Endothelial cell of umbilical vein (primary cell): ENCODE measurements at regions not wholly inside any gene's neighbourhood (a gene's known extent, or its start where the extent isn't known, plus 50 kb on each side); places are given as distances from the start of the nearest gene placed in this dataset.

Experiments used
- BruUV-seq: library from RNA; stranded (reverse); fragments of 400-500 nt; replicated peaks from 2 replicates; lab custom pipeline; 2021; lab: Mats Ljungman, UMichigan
- CTCF ChIA-PET: fragments of 300-600, 350-600 bp; sonication (Branson Sonifier 250); formaldehyde crosslinking; loops from one replicate; lab custom pipeline; 2021; ENCODE audit warnings: antibody characterized with exemption, inconsistent platforms; lab: Charles Lee
- POLR2A ChIA-PET: fragments of 300-600, 350-600 bp; sonication (Branson Sonifier 250); formaldehyde crosslinking; loops from one replicate; lab custom pipeline; 2021; ENCODE audit warnings: antibody characterized with exemption, inconsistent platforms; lab: Charles Lee
- DNase-seq: peaks from one replicate; pipeline ENCODE4 v3.0.0-alpha.2; 2011; ENCODE audit warnings: low read depth, low spot score
- FAIRE-seq: peaks from 2 replicates; lab custom pipeline; 2011; peaks lifted over from hg19 to GRCh38; lab: Jason Lieb, UNC
- H2AFZ ChIP-seq: 2 replicates; pipeline ENCODE4 v1.6.0; 2012; ENCODE audit warnings: low read depth, low read length, control low read depth, inconsistent platforms
- H3K27ac ChIP-seq: 2 replicates; pipeline ENCODE4 v1.5.1; 2011; ENCODE audit warnings: low read depth, mild to moderate bottlenecking, control low read depth, low read length, moderate library complexity; ENCODE audit not compliant: insufficient read depth
- H3K27me3 ChIP-seq, 2 experiments: 2 replicates each; pipeline versions ENCODE4 v1.6.0 to v1.6.1; 2011; ENCODE audit warnings: low read length in 2 of 2, mixed read lengths in 1 of 2; ENCODE audit not compliant: control insufficient read depth in 2 of 2, insufficient read depth in 2 of 2
- H3K36me3 ChIP-seq, 2 experiments: 2 replicates in 1 of 2; 3 replicates in 1 of 2; pipeline ENCODE4 v1.5.1; 2011; ENCODE audit warnings: low read length in 2 of 2, mild to moderate bottlenecking in 1 of 2, moderate library complexity in 1 of 2; ENCODE audit not compliant: control insufficient read depth in 2 of 2, insufficient read depth in 2 of 2; ENCODE audit errors: extremely low read depth in 1 of 2
- H3K4me1 ChIP-seq: 3 replicates; pipeline ENCODE4 v1.5.1; 2011; ENCODE audit warnings: mild to moderate bottlenecking, low read length; ENCODE audit not compliant: control insufficient read depth, insufficient read depth; ENCODE audit errors: extremely low read depth
- H3K4me2 ChIP-seq: 2 replicates; pipeline ENCODE4 v1.6.1; 2011; ENCODE audit warnings: low read length, control low read depth, mixed read lengths; ENCODE audit not compliant: insufficient read depth
- H3K4me3 ChIP-seq, 3 experiments: fragments of 200-600 bp in 1 of 3; sonication (generic), shearing (Covaris generic) in 1 of 3; replicated peaks in 1 of 3; 2 replicates each; pipeline ENCODE4 v1.5.1; 2011 to 2016; ENCODE audit warnings: control low read depth in 3 of 3, low read length in 3 of 3, mild to moderate bottlenecking in 2 of 3, inconsistent platforms in 1 of 3, low read depth in 1 of 3, moderate library complexity in 1 of 3; ENCODE audit not compliant: insufficient read depth in 1 of 3
- H3K79me2 ChIP-seq: 2 replicates; pipeline ENCODE4 v1.6.0; 2012; ENCODE audit warnings: low read length, inconsistent platforms; ENCODE audit not compliant: control insufficient read depth, insufficient read depth
- H3K9ac ChIP-seq: replicated peaks from 2 replicates; pipeline ENCODE3; 2011; ENCODE audit warnings: low read length, control low read depth; ENCODE audit not compliant: insufficient read depth; ENCODE audit errors: extremely low read depth
- H3K9me1 ChIP-seq: replicated peaks from 3 replicates; pipeline ENCODE4 v1.6.0; 2011; ENCODE audit warnings: mild to moderate bottlenecking, low read length; ENCODE audit not compliant: control insufficient read depth, insufficient read depth; ENCODE audit errors: extremely low read depth
- H3K9me3 ChIP-seq: replicated peaks from 2 replicates; pipeline ENCODE4 v1.5.1; 2012; ENCODE audit warnings: low read length, inconsistent platforms; ENCODE audit not compliant: control insufficient read depth, insufficient read depth
- H4K20me1 ChIP-seq: replicated peaks from 2 replicates; pipeline ENCODE3; 2011; ENCODE audit warnings: mild to moderate bottlenecking, low read length; ENCODE audit not compliant: control insufficient read depth, insufficient read depth; ENCODE audit errors: extremely low read depth
- EZH2 ChIP-seq: IDR thresholded peaks from 2 replicates; pipeline ENCODE4 v1.6.1; 2012; ENCODE audit warnings: borderline replicate concordance, low read depth, mild to moderate bottlenecking, moderate library complexity, low read length, inconsistent platforms; ENCODE audit not compliant: severe bottlenecking
- FOS ChIP-seq: IDR thresholded peaks from 2 replicates; pipeline ENCODE4 v1.6.1; 2011; ENCODE audit warnings: mild to moderate bottlenecking, low read length, moderate library complexity, borderline replicate concordance; ENCODE audit not compliant: insufficient read depth
- GATA2 ChIP-seq: IDR thresholded peaks from 2 replicates; pipeline ENCODE4 v1.7.0; 2011; ENCODE audit warnings: low read depth, mild to moderate bottlenecking, moderate library complexity, mixed read lengths, low read length; ENCODE audit not compliant: insufficient read length, insufficient read depth
- JUN ChIP-seq: IDR thresholded peaks from 2 replicates; pipeline ENCODE4 v1.6.1; 2011; ENCODE audit warnings: borderline replicate concordance, low read depth; ENCODE audit not compliant: insufficient read length, insufficient read depth
- MAX ChIP-seq: IDR thresholded peaks from 2 replicates; pipeline ENCODE4 v1.6.1; 2011; ENCODE audit not compliant: insufficient read depth, insufficient read length
- MYC ChIP-seq: IDR thresholded peaks from one replicate; pipeline ENCODE4 v1.6.1; 2011; ENCODE audit warnings: mild to moderate bottlenecking, low read depth, low read length
- POLR2A ChIP-seq: IDR thresholded peaks from 2 replicates; pipeline ENCODE4 v1.6.1; 2012; ENCODE audit warnings: low read depth, mild to moderate bottlenecking, control low read depth, low read length
- POLR2AphosphoS5 ChIP-seq: IDR thresholded peaks from 2 replicates; pipeline ENCODE4 v1.6.1; 2012; ENCODE audit warnings: low read depth, mild to moderate bottlenecking, control low read depth, low read length, moderate library complexity; ENCODE audit not compliant: insufficient read depth
- dilution Hi-C: fragments of 300-500 bp; cut with MboI; formaldehyde crosslinking; loops from one replicate; pipeline ENCODE4 v1.15.0; 2019; ENCODE audit warnings: low sequenced_read_pairs; ENCODE audit not compliant: extremely low pct_ligation_motif_present
- intact Hi-C: fragments of 100-400 bp; cut with micrococcal nuclease; formaldehyde crosslinking; loops from one replicate; pipeline ENCODE4 v1.10.0; 2022
- TF ChIP-seq, protein P1 (sequence below), 2 donors: IDR thresholded peaks; 1 replicate in 1 of 2; 2 replicates in 1 of 2; pipeline ENCODE4 v1.5.1; 2011; ENCODE audit warnings: low read length in 2 of 2, mild to moderate bottlenecking in 2 of 2, moderate library complexity in 2 of 2, control low read depth in 1 of 2, inconsistent platforms in 1 of 2, low read depth in 1 of 2; ENCODE audit not compliant: insufficient read depth in 1 of 2; ENCODE audit errors: extremely low read depth in 1 of 2

DNA sequence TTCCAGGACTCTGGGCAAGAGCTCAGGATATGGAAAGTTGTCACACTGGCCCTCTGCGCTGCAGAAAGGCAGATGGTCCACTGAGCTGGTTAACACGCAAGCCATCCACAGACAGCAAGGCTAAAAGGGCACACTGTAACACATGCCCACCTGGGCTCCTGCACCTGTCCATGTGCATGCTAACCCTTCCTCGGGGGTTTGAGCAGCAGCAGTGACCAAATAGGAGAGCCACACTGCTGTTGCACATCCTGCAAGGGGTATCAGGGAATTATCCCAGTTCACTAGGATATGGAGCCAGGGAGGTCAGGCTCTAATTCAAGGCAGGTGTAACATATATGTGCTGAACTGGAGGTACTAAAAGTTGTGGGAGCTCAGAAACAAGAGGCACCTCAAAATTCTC is 471.0 kb upstream of the CDH5 start:
- POLR2A ChIA-PET, result no interaction called here
- H3K4me1 ChIP-seq, result no peaks in the 10 kb centered on the region

DNA sequence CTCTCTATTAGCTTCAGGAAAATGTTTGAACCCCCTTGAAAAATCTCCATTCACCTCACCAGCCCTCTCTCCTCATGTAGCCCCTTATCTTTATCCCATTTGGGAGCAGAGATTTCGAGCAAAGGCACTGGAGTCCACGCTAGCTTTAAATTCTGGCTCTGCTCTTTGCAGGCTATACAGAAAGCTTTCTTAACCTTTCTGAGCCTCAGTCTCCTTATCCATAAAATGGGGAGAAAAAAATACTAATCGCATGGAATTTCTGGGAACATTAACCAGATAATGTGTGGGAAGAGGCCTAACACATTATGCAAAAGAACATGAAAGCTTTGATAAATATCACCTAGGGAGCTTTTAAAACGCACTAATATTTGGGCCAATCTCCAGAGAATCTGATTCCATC is 476.3 kb upstream of the CDH5 start:
- H3K36me3 ChIP-seq, result no peaks in the 10 kb centered on the region
- no peaks in the 10 kb centered on the region for H3K4me1 ChIP-seq
- H3K27me3 ChIP-seq, result no peaks in the 10 kb centered on the region
- CTCF ChIA-PET, result no interaction called here
- no peak overlapping the region for H3K4me2 ChIP-seq
- intact Hi-C loops (no loop called here), dilution Hi-C loops (no loop called here)
- POLR2A ChIA-PET, result no interaction called here
- H3K4me3 ChIP-seq, result no peak overlapping the region
- no TSS peak for BruUV-seq
- no peaks in the 10 kb centered on the region for H3K9me3 ChIP-seq
- no peak overlapping the region for H2AFZ ChIP-seq
- no peak overlapping the region for H3K27ac ChIP-seq
- TF ChIP-seq POLR2AphosphoS5 (no peak), POLR2A (no peak), JUN (no peak), GATA2 (no peak), MYC (no peak), MAX (no peak), EZH2 (no peak), FOS (no peak)
- TF ChIP-seq, protein P1, sequence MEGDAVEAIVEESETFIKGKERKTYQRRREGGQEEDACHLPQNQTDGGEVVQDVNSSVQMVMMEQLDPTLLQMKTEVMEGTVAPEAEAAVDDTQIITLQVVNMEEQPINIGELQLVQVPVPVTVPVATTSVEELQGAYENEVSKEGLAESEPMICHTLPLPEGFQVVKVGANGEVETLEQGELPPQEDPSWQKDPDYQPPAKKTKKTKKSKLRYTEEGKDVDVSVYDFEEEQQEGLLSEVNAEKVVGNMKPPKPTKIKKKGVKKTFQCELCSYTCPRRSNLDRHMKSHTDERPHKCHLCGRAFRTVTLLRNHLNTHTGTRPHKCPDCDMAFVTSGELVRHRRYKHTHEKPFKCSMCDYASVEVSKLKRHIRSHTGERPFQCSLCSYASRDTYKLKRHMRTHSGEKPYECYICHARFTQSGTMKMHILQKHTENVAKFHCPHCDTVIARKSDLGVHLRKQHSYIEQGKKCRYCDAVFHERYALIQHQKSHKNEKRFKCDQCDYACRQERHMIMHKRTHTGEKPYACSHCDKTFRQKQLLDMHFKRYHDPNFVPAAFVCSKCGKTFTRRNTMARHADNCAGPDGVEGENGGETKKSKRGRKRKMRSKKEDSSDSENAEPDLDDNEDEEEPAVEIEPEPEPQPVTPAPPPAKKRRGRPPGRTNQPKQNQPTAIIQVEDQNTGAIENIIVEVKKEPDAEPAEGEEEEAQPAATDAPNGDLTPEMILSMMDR (IDR thresholded peaks at IDR 0.05; ENCODE audit: extremely low read depth in 1 of 2, insufficient read depth in 1 of 2, low read depth in 1 of 2, low read length in 2 of 2), result no peak
- no peaks in the 10 kb centered on the region for H3K9me1 ChIP-seq
- no peaks in the 10 kb centered on the region for H4K20me1 ChIP-seq
- H3K79me2 ChIP-seq, result no peaks in the 10 kb centered on the region
- no peak for FAIRE-seq
- DNase-seq, result no peak
- H3K9ac ChIP-seq, result no peak overlapping the region

More for the DNA sequence above, 471.0 kb upstream of the CDH5 start:
- no peak overlapping the region for H2AFZ ChIP-seq
- intact Hi-C loops (no loop called here), dilution Hi-C loops (no loop called here)
- no TSS peak for BruUV-seq
- H3K27me3 ChIP-seq, result no peaks in the 10 kb centered on the region
- no peak overlapping the region for H3K4me3 ChIP-seq
- FAIRE-seq, result no peak
- no peaks in the 10 kb centered on the region for H3K79me2 ChIP-seq
- H3K9ac ChIP-seq, result no peak overlapping the region
- H3K9me1 ChIP-seq, result no peaks in the 10 kb centered on the region
- no peak overlapping the region for H3K4me2 ChIP-seq
- CTCF ChIA-PET, result no interaction called here
- H3K27ac ChIP-seq, result no peak overlapping the region
- TF ChIP-seq JUN, result no peak
- TF ChIP-seq GATA2, result no peak
- TF ChIP-seq POLR2A, result no peak
- TF ChIP-seq MAX, result no peak
- no peaks in the 10 kb centered on the region for H3K9me3 ChIP-seq
- H4K20me1 ChIP-seq, result no peaks in the 10 kb centered on the region
- no peaks in the 10 kb centered on the region for H3K36me3 ChIP-seq
- no peak for DNase-seq
